ENCODE measurements at regions not wholly inside any gene's neighbourhood (a gene's known extent, or its start where the extent isn't known, plus 50 kb on each side); places are given as distances from the start of the nearest gene placed in this dataset.

DNA sequence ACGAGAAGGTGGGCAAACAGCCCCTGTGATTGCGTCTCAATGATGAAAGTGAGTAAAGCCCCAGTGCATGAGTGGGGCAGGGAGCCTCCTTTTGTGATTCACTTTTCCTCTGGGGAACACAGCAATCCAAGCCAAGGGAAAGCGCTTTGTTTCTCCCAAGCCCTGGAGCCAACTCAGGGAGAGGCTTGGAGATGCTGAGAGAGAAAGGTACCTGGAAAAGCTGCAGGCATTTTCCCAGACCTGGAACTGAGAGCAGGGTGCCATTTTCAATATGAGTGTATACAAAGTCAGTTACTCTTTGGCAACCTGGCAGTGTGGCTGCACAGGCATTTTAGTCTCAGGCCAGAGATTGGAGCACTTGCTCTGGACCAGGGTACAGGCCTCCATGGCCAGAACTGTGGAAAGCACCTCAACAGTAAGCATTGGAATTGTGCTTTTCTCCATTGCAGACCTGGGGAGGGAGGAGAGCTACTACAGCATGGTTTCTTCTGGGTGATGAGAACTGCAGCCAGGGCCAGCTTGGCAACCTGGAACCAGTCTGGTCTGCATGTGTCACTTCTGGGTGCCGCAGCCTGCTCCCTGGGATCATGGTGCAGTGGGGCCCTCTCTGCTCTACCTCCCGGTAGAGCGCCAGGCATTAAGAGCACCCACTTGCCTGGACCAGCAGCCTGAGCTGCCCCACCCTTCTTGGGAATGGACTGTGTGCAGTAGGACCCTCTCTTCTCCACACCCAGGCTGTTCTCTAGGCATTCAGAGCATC lies 89.0 kb upstream of the CDH5 start:
- H3K4me3 ChIP-seq (replicated peaks; ENCODE audit: insufficient read depth, low read length), result no peak overlapping the region
- TF ChIP-seq POLR2AphosphoS5 (IDR thresholded peaks at IDR 0.05; ENCODE audit: low read depth) (no peak), GABPA (IDR thresholded peaks at IDR 0.05; ENCODE audit: low read depth) (no peak), SPI1 (IDR thresholded peaks at IDR 0.05; ENCODE audit: borderline replicate concordance, low read depth) (no peak)
- TF ChIP-seq, protein P1, sequence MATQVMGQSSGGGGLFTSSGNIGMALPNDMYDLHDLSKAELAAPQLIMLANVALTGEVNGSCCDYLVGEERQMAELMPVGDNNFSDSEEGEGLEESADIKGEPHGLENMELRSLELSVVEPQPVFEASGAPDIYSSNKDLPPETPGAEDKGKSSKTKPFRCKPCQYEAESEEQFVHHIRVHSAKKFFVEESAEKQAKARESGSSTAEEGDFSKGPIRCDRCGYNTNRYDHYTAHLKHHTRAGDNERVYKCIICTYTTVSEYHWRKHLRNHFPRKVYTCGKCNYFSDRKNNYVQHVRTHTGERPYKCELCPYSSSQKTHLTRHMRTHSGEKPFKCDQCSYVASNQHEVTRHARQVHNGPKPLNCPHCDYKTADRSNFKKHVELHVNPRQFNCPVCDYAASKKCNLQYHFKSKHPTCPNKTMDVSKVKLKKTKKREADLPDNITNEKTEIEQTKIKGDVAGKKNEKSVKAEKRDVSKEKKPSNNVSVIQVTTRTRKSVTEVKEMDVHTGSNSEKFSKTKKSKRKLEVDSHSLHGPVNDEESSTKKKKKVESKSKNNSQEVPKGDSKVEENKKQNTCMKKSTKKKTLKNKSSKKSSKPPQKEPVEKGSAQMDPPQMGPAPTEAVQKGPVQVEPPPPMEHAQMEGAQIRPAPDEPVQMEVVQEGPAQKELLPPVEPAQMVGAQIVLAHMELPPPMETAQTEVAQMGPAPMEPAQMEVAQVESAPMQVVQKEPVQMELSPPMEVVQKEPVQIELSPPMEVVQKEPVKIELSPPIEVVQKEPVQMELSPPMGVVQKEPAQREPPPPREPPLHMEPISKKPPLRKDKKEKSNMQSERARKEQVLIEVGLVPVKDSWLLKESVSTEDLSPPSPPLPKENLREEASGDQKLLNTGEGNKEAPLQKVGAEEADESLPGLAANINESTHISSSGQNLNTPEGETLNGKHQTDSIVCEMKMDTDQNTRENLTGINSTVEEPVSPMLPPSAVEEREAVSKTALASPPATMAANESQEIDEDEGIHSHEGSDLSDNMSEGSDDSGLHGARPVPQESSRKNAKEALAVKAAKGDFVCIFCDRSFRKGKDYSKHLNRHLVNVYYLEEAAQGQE (IDR thresholded peaks at IDR 0.05; ENCODE audit: insufficient replicate concordance, low read depth), result no peak
- TF ChIP-seq, protein P2, sequence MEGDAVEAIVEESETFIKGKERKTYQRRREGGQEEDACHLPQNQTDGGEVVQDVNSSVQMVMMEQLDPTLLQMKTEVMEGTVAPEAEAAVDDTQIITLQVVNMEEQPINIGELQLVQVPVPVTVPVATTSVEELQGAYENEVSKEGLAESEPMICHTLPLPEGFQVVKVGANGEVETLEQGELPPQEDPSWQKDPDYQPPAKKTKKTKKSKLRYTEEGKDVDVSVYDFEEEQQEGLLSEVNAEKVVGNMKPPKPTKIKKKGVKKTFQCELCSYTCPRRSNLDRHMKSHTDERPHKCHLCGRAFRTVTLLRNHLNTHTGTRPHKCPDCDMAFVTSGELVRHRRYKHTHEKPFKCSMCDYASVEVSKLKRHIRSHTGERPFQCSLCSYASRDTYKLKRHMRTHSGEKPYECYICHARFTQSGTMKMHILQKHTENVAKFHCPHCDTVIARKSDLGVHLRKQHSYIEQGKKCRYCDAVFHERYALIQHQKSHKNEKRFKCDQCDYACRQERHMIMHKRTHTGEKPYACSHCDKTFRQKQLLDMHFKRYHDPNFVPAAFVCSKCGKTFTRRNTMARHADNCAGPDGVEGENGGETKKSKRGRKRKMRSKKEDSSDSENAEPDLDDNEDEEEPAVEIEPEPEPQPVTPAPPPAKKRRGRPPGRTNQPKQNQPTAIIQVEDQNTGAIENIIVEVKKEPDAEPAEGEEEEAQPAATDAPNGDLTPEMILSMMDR (IDR thresholded peaks at IDR 0.05; ENCODE audit: insufficient read depth, low read length), result no peak

DNA sequence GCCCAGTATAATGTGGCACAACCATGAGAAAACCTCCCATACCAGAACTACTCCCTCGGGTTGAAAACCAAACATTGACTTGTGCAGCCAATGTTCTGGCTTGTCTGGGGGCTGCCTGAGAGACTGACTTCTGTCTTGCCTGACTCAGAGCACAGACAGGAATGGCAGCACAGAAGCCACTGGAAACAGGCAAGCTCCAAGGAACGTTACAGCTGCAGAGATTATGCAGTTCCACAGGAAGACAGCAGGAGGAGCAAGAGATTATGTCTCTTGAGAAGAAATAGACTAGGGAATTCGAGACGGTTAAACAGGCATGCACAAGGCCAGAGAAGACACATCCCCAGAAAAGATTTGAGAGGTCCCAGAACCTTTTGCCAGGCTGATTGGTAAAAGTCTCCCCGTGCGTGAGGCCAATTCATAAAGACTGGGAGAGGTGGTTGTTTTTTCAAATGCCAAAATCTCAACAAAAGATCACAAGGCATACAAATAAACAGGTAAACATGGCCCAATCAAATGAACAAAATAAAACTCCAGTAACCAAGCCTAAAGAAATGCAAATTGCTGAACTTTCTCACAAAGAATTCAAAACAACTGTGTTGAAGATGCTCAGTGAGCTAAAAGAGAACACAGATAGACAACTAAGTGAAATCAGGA lies 90.6 kb upstream of the CDH5 start:
- peak in 1 of 2 experiments; percentile 28 for DNase-seq (ENCODE audit: low read depth in 1 of 2, low spot score in 1 of 2)
- H3K27me3 ChIP-seq (ENCODE audit: insufficient read depth, poor library complexity, severe bottlenecking), result no peaks in the 10 kb centered on the region
- H3K4me3 ChIP-seq (replicated peaks; ENCODE audit: insufficient read depth, low read length), result no peak overlapping the region
- no peak overlapping the region for H3K27ac ChIP-seq (replicated peaks)
- TF ChIP-seq, protein P1 (IDR thresholded peaks at IDR 0.05; ENCODE audit: insufficient replicate concordance, low read depth), result no peak
- TF ChIP-seq SPI1 (IDR thresholded peaks at IDR 0.05; ENCODE audit: borderline replicate concordance, low read depth), result no peak
- TF ChIP-seq, protein P2 (IDR thresholded peaks at IDR 0.05; ENCODE audit: insufficient read depth, low read length), result peak; percentile 69

More for the DNA sequence above, 89.0 kb upstream of the CDH5 start:
- DNase-seq (ENCODE audit: low read depth in 1 of 2, low spot score in 1 of 2), result no peak
- H3K27ac ChIP-seq (replicated peaks), result no peak overlapping the region
- no peaks in the 10 kb centered on the region for H3K27me3 ChIP-seq (ENCODE audit: insufficient read depth, poor library complexity, severe bottlenecking)

DNA sequence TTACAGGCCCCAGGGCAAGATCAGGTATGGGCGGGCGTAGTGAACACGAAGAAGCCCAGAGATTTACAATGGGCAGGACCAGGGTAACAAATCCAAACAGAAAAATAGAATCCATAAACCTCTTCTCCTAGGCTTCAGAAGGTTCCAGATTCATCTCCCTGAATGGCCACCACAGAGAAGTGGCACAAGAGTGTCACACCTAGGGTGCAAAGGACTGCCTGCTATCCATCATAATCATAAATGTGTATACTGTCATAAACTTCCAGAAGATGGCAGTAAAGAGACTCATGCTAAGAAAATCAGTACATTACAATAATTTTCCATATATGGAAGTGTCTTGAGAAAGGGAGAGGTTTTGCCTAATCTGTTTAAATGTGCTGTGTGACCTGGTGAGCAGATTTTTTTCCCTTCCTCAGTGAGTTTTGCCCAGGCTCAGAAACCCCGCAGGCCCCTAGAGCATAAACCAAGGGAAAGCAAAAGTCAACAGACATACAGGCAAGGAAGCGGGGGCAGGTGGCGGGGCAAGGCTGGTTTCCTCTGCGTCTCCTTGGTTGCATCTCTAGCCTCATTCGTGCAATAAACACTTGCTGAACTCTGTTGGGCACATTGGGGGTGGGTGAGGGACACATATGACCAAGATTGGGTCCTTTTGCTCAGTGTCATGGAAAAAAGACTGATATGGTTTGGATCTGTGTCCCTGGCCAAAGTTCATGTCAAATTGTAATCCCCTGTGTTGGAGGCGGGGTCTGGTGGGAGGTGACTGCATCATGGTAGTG lies 92.0 kb upstream of the CDH5 start:
- Histone ChIP-seq H3K27ac (replicated peaks) (no peak overlapping the region), H3K27me3 (ENCODE audit: insufficient read depth, poor library complexity, severe bottlenecking) (no peaks in the 10 kb centered on the region), H3K4me3 (replicated peaks; ENCODE audit: insufficient read depth, low read length) (no peak overlapping the region)
- no peak for TF ChIP-seq SPI1 (IDR thresholded peaks at IDR 0.05; ENCODE audit: borderline replicate concordance, low read depth)
- TF ChIP-seq POLR2AphosphoS5 (IDR thresholded peaks at IDR 0.05; ENCODE audit: low read depth), result no peak
- DNase-seq (ENCODE audit: low read depth in 1 of 2, low spot score in 1 of 2), result no peak
